ENCODE measurements at regions not wholly inside any gene's neighbourhood (a gene's known extent, or its start where the extent isn't known, plus 50 kb on each side); places are given as distances from the start of the nearest gene placed in this dataset.
"Not testable (repeated sequence)": the region's sequence is repeated elsewhere in the genome, so short reads cannot be mapped to it uniquely, and the experiment has no call there.

DNA sequence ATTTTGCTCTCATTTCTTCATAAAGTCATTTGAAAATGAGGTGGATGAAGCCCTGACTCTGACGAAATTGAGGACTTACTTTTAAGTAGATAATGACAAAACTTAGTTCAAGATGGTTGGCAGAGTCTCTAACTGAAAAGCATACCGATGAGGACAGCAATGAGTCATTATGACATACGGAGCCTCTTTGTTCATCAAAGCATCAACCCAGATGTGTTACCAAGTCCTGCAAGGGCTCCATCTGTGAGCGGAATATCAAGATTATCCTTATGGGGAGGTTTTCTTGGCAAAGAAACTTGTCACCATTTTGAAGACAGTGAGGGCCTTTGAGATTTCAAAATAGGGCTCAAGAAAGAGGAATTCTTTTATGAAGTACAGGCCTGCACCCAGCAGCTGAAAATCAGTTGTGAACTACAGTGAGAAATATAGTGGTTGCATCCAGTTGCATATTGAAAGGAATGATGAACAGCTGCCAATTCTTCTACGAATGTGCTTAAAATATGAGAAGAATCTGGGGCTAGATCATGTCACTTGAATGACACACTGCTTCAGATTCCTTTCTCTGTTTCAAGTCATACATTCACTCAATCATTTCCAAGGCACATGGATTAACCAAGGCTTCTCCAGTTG is 86.6 kb upstream of the SLC24A2 start:
- DNase-seq (ENCODE audit: low read depth): no peak

DNA sequence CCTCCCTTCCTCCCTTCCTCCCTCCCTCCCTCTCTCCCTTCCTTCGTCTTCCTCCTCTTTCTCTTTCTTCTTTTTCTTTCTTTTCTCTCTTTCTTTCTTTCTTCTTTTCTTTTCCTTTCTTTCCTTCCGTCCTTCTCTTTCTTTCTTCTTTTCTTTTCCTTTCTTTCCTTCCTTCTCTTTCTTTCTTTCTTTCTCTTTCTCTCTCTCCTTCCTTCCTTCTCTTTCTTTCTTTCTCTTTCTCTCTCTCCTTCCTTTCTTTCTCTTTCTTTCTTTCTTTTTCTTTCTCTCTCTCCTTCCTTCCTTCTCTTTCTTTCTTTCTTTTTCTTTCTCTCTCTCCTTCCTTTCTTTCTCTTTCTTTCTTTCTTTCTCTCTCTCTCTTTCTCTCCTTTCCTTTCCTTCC is 84.4 kb upstream of the SLC24A2 start:
- DNase-seq (ENCODE audit: low read depth): not testable (repeated sequence)

DNA sequence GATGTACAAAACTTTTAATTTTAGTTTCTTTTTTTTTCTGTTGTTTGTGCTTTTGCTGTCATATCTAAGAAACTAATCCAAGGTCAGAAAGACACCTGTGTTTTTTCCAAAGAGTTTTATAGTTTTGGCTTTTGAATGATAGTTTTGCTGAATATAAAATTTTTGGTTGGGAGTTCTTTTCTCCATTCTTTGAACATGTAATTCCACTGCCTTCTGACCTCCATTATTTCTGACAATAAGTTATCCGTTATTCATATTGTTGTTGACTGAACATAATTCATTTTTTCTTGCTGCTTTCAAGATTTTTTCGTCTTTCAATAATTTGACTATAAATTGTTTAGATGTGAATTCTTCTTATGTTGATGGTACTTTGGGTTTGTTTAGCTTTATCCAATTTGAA is 82.2 kb upstream of the SLC24A2 start:
- no peak for DNase-seq (ENCODE audit: low read depth)

DNA sequence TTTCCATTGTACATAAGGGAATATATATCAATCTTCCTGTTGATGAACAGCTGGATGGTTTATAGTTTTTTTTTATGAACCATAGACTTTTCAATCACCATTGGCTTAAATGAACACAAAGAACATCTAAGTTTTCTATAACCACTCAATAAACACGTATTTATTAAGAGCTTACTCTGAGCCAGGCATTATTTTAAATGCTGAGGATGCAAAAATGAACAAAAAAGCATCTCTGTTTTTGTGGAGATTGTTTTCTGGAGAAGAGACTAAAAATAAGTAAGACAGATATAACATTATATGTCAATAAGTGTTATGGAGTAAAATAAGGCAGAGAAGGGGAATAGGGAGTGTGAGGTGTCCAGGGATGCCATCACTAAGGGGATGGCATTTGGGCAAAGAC is 52.1 kb upstream of the SLC24A2 start:
- DNase-seq (ENCODE audit: low read depth): no peak
